Activated CD4-positive, alpha-beta T cell treated with anti-CD3 and anti-CD28 coated beads for 4 hours (primary cell): ENCODE measurements at regions not wholly inside any gene's neighbourhood (a gene's known extent, or its start where the extent isn't known, plus 50 kb on each side); places are given as distances from the start of the nearest gene placed in this dataset.
"Not testable (repeated sequence)": the region's sequence is repeated elsewhere in the genome, so short reads cannot be mapped to it uniquely, and the experiment has no call there.

Source experiments
- DNase-seq, 2 donors: peaks; one replicate each; pipeline ENCODE4 v3.0.0-alpha.2; 2020

DNA sequence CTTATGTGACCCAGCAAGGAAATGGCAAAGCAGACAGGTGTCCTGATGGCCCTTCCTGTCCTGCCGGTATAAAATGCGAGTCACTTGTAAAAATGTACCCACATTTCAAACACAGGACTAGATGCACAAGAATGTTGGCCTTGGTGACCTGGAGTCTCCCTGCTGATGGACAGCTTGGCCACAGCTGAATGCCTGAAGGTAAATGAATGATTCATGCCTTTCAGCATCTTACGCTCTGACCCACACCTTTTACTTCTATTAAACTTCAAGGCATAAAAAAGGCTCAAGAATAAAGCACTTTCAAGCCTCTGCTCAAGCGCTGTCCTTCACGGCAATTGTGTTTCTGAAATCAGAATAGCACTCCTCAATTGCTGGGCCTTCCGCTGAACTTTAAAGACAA is 228.0 kb upstream of the SLCO3A1 start:
- no peak for DNase-seq

DNA sequence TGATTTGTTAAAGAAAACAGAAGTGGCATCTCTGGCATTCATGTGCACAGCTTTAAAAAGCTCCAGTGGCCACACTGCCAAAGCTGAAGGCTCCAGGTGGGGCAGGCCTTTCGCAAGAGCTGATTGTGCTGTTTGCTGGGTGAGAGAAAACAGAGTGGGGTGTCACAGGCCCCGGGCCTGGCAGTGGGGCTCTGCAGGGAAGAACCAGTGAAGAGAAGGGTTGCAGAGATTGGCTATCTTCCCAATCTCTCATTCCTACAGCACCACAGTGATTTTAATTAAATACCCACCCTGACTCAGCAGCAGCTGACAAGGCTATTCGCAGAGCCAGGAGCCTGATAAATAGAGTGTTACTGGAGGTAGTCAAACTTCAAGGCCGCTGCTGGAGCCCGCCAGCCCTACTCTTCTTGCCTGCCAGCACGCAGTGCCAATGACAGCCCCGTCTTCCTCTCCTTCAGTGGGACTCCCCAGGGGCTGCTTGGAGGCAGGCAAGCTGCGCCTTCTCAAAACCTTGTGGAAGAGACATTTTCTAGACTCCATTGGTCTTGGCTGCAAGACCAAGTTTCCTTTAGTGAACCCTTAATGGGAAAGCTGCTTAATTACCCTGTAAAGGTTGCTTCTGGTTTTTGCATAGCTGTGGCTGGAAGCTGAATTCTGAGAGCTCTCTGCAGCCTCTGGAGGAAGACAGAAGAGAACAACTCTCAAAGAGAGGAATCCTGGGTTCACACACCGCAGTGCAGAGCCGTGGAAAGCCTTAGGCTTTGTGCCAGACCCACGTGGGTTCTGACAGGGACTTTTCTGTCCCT is 225.8 kb upstream of the SLCO3A1 start:
- DNase-seq: no peak

DNA sequence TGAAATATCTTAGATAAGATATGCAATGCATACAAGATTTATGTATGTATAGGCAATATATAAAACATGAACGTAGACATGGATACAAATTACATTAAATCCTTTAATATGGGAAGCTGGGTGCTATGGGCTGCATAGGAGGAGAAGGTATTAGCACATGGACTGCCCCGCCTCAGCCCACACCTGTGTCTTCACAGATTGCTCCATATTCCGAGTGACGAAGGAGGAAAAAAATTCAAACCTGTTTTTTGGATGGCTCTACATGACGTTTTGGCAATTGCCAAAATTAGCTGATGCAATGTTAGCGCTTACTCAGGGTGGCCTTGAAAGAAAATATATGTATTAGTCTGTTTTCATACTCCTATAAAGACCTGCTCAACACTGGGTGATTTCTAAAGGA is 223.4 kb upstream of the SLCO3A1 start:
- no peak for DNase-seq

DNA sequence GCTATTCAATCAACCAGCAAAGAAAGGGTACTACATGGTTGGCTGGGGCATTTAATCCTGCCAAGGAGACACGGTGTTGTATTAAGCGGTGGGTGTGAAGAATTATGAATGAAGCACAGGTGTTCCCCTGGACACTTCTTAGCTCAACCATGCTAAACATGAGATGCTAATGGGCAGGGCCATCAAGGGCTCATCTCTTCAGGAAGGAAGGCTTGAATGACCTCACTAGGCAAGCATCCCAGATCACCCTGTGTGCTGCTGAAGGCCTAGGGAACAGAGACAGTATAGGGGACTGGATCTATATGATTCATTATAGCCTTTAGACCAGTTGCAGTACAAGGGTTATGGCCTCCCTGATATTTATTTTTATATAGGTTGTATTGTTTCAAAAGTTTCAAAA is 221.3 kb upstream of the SLCO3A1 start:
- no peak for DNase-seq

DNA sequence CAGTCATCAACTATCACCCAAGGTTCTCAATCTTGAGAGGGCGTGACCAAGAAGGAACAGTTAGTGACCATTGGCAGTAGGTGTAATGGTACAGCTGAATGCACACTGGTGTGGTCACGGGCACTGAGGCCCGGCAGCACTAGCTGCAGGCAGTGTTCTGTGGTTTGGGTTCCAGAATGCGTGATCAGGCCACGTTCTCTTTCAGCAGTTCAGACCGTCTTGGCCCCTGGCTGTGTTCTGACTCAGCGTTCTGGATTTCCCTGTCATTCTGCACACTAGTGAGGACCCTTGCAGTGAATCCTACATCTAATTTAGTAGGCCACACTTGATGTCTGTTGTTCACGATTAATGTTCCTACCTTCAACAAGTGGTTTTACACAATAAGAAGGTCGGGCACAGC is 220.5 kb upstream of the SLCO3A1 start:
- DNase-seq: no peak

DNA sequence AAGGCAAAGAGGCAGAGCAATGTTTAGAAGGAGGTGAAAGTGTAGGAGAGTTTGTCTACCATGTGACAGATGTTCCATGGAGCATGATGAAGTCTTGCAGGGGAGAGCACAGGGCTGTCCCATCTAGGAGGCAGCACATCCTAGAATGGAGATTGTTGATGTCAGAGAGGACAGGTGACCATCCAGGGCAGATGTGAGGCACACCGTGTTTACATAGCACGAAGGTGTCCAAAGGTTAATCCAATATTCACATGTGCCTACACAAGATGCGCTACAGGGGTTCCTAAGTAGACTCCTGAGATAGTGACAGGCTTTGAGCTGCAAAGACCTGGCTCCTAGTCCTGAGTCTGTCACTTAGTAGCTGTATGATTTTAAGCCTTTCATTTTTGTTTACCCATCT is 219.3 kb upstream of the SLCO3A1 start:
- DNase-seq: no peak

DNA sequence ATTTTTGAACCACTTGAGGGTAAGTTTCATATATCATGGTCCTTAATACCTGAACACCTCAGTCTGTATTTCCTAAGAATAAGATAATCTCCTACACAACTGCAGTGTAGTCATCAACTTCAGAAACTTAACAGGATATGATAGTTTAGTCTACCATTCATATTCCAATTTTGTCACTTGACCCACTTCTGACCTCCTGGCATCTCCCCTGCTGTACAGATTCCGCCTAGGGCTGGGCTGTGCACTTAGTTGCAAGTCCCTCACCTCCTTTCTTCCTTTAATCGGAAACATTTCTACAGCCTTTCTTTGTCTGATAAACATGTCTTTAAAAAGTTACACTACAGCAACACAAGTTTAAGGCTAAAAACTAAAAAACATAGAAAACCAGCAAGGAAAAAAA is 218.4 kb upstream of the SLCO3A1 start:
- no peak for DNase-seq

DNA sequence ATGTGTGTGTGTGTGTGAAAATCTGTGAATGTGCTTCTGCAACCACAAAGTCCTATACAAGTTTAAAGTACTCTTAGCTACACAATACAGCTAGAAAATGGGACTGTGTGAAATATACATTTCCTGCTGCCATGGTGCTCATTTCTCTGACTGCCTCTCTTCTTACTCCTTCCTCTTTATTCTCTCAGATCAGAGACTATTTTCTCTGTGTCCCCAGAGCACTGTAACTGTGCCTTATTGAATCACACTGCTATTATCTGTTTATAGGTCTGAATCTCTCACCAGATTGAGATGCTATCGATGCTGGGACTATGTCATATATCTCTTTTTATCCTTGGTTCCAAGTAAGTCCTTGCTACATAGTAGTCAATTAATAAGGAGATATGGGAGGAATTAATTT is 217.9 kb upstream of the SLCO3A1 start:
- no peak for DNase-seq

DNA sequence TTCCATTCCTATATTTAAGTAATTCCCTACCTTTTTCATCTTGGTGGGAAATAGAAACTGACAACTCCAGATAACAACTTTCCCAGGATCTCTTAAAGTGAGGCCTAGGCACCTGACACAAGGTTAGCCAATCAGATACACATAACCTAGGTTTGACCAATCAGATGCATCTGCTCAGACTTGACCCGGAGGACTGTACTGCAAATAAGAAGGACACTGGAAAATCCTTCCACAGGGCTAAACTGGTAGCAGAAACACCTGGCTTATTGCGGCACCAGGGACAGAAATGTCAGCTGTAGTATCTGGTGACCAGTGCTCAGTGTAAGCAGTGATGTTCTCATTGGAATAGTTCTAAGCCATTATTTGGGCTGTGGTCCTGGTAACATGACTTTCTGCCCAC is 204.5 kb upstream of the SLCO3A1 start:
- no peak for DNase-seq

DNA sequence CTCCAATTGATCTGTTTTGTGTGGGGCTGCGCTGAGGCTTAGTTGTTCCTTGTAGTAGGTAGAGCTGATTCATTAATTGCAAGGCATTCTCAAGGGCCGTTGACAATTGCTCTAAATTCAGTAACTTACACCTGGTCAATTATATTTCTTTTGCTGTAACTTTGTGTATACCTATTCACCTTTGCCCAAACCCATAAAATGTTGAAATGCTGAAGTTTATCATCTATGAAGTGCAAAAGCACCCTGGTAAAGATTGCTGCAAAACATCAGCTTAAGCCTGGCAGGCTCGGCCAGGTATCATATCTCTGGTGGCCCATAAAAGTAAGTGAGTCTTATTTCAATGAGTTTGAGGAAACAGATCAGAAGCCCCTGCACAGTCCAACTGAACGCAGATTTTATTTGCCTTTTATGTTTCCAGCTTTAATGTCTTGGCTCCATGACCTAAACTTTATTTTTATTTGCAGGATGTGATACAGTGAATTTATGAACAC is 203.6 kb upstream of the SLCO3A1 start:
- no peak for DNase-seq

DNA sequence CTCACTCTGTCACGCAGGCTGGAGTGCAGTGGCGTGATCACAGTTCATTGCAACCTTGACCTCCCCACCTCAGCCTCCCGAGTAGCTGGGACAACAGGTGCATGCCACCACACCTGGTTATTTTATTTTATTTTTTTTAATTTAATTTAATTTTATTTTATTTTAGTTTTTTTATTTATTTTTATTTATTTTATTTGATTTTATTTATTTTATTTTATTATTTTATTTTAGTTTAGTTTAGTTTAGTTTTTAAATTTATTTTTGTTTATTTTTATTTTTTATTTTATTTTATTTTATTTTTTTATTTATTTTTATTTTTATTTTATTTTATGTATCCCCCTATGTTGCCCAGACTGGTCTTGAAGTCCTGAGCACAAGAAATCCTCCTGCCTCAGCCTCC is 202.3 kb upstream of the SLCO3A1 start:
- DNase-seq: no peak

DNA sequence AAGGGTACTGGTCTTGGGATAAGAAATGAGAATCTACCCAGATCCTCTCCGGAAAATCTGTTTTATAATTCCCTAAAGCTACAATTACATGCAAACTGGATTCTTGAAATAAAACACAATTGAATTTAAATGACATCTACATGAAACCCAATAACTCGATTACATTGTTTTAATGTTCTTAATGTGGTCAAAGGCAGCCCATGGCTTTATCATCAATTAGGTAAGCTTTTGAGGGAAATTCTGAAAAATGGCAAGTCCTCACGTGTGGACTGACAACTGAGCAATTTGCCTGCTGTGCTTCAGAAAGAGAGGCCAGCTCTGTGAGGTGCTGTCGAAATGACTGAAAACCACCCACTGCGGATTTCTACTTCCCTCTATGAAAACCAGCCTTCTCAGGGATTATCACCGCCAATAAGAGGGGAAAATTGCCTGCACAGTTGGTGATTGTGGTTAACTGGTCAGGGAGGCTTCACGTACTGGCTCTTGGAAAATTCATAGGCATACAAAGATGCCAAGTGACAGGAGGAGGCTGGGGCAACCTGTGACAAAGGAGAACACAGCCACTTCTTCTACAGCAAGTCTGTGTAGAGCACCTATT is 200.8 kb upstream of the SLCO3A1 start:
- no peak for DNase-seq

DNA sequence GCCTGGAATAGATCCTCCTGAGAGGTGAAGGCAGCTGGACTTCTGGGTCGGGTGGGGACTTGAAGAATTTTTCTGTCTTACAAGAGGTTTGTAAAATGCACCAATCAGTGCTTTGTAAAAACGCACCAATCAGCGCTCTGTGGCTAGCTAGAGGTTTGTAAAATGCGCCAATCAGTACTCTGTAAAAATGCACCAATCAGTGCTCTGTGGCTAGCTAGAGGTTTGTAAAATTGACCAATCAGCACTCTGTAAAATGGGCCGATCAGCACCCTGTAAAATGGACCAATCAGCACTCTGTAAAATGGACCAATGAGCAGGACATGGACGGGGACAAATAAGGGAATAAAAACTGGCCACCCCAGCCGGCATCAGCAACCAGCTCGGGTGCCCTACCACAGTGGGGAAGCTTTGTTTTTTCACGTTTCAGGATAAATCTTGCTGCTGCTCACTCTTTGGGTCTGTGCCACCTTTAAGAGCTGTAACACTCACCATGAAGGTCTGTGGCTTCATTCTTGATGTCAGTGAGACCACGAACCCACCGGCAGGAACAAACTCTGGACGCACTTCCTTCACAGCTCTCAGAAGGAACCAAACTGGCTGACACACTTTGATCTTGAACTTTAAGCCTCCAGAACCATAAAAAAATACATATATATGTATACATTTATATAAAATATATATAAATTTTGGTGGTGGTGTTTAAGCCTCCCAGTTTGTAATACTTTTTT is 197.8 kb upstream of the SLCO3A1 start:
- DNase-seq: not testable (repeated sequence)

DNA sequence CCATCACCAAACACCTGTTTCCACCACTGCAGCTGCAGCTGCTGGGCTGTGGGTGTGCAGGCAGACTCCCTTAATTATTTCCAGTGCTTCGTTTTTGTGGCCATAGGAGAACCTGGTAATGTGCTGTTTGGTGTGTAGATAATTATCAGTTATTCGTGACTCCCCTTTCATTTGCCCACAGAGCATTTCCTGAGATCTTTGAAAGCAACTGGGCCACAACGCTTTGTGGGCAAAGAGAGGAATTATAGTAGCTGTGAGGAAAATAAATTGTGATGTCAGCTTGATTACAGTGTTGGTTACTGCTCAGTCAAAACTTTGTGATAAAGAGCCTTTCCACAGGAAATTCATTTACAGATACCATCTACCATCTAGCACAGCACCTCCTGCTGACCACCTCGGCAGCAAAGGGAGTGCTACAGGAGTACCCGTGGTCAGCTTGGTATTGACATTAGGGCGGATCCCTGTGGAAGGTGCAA is 193.3 kb upstream of the SLCO3A1 start:
- DNase-seq: no peak

DNA sequence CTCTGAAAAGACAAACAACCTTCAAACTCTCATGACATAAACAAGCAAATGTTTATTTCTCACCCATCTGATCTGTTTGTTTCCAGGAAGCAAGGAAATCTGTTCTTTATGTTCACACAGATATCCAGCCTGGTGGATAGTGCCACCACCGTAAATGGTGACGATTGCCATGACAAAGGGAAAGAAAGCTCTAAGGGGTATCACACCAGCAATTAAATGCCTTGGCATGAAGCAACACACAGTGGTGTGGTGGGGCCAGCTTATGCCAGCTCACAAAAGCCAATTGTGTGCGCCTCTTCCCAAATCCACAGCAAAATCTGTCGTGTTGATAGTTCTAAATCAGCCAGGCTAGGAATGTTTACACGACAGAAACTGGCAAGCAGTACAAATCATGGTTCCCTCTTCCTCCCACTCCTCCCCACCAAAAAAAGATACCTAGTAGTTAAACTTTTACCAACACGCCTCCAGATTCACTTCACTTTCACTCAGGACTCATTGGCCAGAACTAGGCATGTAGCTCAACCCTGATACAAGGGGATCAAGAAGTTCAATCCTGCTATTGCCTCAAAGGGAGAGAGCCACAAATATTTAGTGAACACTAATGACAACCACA is 189.2 kb upstream of the SLCO3A1 start:
- DNase-seq: no peak

DNA sequence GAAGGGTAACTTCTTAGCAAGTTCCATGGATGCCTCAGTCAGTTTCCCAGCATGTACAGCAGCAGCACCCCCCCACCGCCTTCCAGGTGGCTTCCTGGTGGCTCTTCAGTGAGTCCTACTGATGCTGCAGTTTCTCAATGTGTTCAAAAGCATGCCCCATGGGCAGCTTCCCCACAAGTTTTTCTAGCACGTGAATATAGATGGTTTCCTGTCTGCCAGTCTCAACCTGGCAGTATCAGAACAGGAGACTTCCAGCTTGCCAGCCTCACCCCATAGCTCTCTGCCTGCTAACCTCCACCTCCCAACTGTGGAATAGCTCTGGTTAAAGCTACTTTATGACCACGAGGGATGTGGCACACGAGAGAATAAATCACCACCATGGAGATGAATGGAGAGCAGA is 188.3 kb upstream of the SLCO3A1 start:
- no peak for DNase-seq

DNA sequence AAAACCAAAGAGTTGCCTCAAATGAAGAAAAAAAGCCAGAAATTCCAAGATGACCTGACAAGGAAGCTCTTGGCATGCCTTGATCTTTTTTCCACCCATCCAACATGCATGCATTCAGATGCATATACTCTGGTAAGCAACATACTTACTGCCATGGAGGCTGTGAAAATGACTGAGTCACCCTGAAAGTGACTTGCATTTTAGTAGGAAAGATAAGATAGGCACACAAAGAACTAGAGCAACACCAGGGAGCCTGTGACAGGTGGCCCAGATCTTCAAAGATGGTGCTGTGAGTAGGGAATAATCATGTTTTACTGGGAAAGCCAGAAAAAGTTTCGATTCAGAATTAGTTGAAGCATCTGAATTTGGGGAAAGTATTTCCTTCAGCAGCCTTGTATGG is 185.1 kb upstream of the SLCO3A1 start:
- no peak for DNase-seq

DNA sequence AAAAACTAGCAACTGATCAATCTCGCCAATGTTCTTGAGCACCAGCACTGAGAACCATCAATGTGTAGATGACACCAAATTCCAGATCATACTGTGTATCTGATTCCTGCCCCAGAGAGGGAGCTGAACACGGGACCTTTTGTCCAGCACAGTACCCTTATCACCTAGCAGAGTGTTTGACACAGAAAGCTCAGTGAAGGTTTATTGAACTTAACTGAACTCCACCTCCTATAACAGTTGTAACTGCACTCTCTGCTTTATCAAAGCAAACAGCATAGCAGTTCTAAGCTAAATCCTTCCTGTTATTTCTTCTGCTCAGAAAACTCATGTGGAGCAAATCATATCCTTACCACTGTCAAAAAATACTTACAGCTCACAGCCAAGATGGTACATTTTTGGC is 183.4 kb upstream of the SLCO3A1 start:
- no peak for DNase-seq

DNA sequence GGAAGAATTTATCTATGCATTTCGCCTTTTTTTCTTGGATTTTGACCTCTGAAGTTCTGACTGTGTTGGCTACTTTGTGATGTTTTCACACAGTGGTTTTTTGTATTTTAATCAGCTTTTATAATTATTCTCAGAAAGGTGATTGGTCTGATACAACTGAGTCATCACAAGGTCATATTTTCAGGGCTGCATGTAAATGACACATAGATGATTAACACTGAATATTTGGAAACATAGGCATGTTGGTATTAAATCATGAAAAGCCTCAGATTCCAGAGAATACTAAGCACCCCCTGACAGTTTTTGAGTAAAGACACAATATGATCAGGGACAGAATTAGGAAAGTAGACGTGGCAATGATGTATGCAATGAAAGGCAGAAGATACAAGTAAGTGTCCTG is 175.5 kb upstream of the SLCO3A1 start:
- no peak for DNase-seq

DNA sequence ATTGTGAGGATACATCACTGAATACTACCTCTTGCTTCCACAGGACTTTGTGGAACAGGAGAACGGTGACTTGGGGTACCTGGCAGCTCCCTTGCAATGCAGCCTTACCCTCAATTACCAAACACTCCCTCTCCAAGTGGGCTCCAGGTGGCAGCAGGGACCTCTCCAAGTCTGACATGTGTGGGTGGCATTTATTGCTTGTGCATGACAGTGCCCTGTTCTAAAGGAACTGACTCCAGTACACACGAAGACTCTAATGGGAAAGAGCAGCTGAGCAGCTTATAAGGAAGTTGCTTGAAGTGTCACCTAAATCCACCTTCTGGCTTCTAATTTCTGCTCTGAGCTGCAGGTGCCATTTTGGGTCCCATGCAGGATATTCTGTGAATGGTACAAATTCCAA is 174.1 kb upstream of the SLCO3A1 start:
- no peak for DNase-seq

DNA sequence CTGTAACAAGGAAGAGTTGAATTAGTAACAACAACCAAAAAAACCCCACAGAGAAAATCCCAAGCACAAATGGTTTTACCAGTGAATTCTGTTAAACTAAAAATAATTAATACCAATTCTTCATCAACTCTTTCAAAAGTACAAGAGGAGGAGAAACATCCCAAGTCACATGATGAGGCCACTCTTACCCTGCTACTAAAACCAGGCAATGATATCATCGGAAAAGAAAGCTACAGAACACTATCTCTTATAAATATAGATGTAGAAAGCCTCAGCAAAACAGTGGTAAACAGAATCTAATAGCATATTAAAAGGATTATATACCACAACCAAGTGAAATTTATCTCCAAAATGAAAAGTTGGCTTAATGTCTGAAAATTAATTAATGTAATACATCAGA is 168.1 kb upstream of the SLCO3A1 start:
- DNase-seq: no peak

DNA sequence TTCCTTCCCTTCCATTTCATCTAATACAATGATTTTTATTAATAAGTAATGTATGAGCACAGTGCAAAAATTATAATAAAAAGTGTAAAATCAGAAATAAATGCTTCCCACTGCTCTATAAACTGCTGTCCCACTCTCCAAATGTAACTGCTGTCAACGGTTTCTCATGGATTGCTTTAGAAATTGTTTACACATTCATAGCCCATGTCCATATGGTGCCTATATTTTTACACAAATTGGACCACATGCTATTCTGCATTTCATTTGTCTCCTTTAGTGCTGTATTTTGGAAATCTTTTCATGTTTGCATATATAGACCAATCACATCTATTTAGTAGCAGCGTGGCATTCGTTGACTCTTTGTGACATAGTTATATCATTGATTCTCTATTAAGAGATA is 164.7 kb upstream of the SLCO3A1 start:
- DNase-seq: no peak

DNA sequence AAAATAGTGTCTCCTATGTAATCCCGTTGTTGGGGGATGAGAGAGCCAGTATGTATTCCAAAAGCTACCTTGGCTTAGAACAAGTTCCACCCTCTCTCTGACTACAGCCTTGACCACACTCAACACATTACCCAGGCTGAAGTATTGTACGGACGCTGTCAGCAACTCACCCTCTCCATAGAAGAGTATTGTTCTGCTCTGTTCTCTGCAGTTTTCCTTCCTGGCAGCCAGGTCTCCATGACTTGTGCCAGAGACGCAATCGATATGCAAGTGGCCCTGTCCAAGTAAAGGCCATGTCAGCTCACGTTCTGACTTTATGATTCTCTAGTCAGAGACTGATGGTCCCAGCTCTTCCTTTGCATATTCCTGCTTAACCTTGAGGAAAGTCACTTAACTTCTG is 164.1 kb upstream of the SLCO3A1 start:
- DNase-seq: no peak

DNA sequence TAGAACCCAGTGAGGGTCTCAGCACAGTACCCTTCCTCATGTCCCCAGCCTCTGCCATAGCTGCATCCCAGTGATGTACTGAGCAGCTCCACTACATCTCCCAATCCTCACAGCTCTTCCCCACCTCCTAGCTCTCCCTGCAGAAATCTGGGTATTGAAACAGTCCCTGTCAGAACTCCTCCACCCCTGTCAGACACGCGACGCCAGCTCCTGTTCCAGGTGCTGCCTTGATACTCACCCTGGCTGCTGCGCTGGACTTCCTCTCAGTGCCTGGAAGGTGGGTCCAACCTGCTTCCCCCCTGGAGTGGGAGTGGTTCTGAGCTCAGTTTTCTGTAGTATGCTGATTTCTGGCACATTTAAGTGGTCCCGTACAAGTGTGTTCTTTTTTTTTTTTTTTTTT is 160.9 kb upstream of the SLCO3A1 start:
- no peak for DNase-seq
